KBM-7 (cell line): ENCODE measurements at regions not wholly inside any gene's neighbourhood (a gene's known extent, or its start where the extent isn't known, plus 50 kb on each side); places are given as distances from the start of the nearest gene placed in this dataset.
A peak's percentile ranks its signal among the peaks of the same experiment; 100 is the strongest.
"Not testable (repeated sequence)": the region's sequence is repeated elsewhere in the genome, so short reads cannot be mapped to it uniquely, and the experiment has no call there.

Source experiments
- DNase-seq: peaks from one replicate; pipeline ENCODE4 v3.0.0-alpha.2; 2015
- in situ Hi-C: fragments of 300-500 bp; cut with MboI; formaldehyde crosslinking; loops from 2 replicates; pipeline ENCODE4 v1.14.3; 2020; ENCODE audit warnings: low sequenced_read_pairs, low pct_unique_long_range_greater_than_20kb, mixed read lengths

GRCh38 chr2:189304360-189304759 lies 124.8 kb upstream of the COL5A2 start:
- DNase-seq = no peak
- in situ Hi-C loops = no loop called here

DNA sequence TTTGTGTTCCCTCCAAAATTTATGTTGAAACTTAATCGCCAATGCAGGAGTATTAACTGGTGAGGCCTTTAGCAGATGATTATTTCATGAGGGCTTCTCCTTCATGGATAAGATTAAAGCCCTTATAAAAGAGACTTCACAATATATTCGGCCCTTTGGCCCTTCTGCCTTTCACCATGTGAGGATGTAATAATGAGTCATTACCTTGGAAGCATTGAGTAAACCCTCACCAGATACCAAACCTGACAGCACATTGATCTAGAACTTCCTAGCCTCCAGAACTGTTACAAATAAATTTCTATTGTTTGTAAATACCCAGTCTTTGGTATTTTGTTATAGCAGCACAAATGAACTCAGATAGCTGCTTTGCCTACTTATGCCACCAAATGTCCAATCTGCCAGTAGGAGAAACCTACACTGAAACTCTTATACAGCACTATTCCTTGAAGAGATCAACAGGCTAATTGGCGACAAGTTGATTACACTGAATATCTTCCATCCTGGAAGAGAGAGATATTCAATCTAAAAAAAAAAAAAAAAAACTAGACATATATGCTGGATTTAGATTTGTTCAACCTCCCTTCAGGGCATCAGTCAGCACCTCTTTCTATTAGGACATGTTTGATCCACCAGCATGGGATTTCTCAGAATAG lies 125.9 kb upstream of the COL5A2 start:
- in situ Hi-C loops = no loop called here
- no peak for DNase-seq

DNA sequence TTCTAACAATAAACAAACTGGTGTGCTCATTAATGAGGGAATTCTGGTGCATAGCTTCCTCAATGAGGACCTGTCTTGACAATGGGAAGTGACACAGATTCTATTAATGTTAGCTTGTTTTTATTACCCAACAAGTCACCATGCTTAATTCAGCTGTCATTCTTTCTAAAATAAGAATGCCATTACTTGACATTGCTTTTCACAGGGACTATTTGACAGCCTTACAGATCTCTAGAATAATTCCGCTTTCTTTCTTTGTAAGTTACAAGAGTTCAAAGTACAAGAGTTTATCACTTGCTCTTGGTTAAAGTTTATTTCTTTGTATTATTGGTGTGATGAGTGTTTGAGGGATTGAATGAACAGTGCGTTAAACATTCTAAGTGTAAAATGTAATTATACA lies 127.0 kb upstream of the COL5A2 start:
- DNase-seq = no peak
- in situ Hi-C loops = no loop called here

- DNase-seq = no peak
Observed at GRCh38 chr2:189308056-189308790, 128.7 kb upstream of the COL5A2 start.

GRCh38 chr2:189309331-189309730 lies 129.8 kb upstream of the COL5A2 start:
- in situ Hi-C loops = no loop called here

More at GRCh38 chr2:189308056-189308790, 128.7 kb upstream of the COL5A2 start:
- in situ Hi-C loops = no loop called here

DNA sequence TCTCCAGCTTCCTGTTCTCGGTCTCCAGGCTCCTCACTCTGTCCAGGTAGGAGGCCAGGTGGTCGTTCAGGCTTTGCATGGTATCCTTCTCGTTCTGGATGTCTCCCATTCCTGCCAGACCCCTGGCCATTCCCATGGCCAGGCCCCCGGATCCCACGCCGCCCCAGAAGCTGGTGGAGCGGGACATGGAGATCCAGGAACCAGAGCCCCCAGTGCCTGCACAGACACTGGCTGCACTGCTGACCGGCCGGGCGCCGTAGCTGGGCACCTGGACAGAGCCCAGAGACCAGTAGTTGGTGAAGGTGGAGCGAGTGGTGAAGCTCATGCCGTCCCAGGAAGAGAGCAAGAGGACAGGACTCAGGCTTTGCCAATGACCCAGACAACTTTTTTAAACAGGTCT lies 129.1 kb upstream of the WDR75 start:
- in situ Hi-C loops = no loop called here
- DNase-seq = no peak

More at GRCh38 chr2:189309331-189309730, 129.8 kb upstream of the COL5A2 start:
- no peak for DNase-seq

- in situ Hi-C loops = no loop called here
- no peak for DNase-seq
Observed at GRCh38 chr2:189312643-189313042, 128.6 kb upstream of the WDR75 start.

- in situ Hi-C loops = no loop called here
- DNase-seq = no peak
Observed at GRCh38 chr2:189318761-189319160, 122.5 kb upstream of the WDR75 start.

DNA sequence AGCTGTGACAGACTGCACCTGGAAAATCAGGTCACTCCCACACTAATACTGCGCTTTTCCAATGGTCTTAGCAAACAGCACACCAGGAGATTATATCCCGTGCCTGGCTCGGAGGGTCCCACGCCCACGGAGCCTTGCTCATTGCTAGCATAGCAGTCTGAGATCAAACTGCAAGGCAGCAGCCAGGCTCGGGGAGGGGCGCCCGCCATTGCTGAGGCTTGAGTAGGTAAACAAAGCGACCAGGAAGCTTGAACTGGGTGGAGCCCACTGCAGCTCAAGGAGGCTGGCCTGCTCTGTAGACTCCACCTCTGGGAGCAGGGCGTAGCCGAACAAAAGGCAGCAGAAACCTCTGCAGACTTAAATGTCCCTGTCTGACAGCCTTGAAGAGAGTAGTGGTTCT lies 121.8 kb upstream of the WDR75 start:
- DNase-seq, in situ Hi-C loops: not testable (repeated sequence)

- no peak for DNase-seq
Observed at GRCh38 chr2:189327879-189328847, 113.1 kb upstream of the WDR75 start.

GRCh38 chr2:189328848-189329245 lies 112.4 kb upstream of the WDR75 start:
- DNase-seq = no peak
- in situ Hi-C loops = no loop called here

More at GRCh38 chr2:189327879-189328847, 113.1 kb upstream of the WDR75 start:
- in situ Hi-C loops = no loop called here

DNA sequence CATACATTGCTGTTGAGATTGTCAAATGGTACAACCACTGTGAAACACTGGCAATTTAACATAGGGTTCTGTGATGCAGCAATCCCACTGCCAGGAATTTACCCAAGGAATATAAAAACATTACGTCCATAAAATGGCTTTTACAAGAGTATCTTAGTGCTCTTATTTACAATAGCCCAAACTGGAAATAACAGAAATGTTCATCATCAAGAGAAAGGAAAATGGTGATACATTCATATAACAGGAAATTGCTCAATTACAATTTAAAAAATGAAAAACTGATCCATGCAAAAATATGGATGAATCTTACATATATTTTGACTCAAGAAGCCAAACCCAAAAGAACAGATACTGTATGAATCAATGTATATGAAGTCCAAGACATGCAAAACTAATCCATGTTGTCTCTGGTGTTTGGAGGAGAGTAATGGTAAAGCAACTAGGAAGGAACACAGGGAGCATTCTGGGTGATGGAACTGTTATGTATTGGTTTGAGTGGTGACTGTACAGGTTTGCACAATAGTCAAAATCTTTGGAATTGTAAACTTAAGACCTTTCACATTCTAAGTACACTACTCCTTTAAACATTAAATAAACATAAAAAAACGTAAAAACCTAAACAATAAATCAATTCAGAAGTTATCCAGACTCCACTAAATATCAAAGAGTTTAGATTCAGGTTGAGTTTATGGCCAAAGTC lies 104.8 kb upstream of the WDR75 start:
- DNase-seq = no peak
- in situ Hi-C loops = no loop called here

GRCh38 chr2:189337656-189338055 lies 103.6 kb upstream of the WDR75 start:
- no peak for DNase-seq
- in situ Hi-C loops = no loop called here

- in situ Hi-C loops = no loop called here
- no peak for DNase-seq
Observed at GRCh38 chr2:189338115-189338514, 103.2 kb upstream of the WDR75 start.

DNA sequence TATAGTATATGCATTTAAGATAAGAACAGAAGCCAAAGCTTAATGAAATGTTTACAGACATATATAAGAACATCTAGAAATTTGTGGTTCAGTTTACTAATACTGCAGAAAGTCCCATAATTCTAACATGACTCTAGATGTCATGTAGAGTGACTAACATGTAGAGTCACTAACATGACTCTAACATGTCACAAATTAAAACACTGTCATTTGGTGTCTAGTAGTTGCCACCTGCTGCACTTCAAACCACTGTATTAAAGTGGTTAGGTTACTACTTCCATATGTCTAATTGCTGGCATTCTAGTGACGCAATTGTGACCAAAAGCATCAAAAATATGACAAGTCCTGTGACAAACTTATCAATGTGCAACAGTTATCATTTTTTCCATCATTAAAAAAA lies 100.2 kb upstream of the WDR75 start:
- no peak for DNase-seq
- in situ Hi-C loops = no loop called here

DNA sequence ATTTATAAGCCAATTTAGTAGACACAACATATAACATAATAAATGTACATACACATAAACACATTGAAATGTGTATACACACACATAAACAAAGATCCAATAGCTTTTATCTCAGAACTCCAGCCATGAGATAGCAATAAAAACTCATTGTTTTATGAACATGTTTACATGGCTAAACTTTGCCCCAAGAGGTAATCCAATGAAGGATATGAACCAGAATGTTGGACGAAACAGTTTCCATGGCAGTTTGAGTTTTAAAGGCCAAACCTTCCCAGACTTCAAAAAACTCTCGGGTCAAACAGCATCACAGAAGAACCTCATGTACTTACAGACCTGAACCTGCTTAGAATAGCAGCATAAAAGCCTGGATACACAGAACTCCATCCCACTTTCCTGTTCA lies 97.2 kb upstream of the WDR75 start:
- in situ Hi-C loops = no loop called here
- no peak for DNase-seq

- in situ Hi-C loops = no loop called here
- peak; percentile 8 for DNase-seq
Observed at GRCh38 chr2:189347540-189347939, 93.7 kb upstream of the WDR75 start.

DNA sequence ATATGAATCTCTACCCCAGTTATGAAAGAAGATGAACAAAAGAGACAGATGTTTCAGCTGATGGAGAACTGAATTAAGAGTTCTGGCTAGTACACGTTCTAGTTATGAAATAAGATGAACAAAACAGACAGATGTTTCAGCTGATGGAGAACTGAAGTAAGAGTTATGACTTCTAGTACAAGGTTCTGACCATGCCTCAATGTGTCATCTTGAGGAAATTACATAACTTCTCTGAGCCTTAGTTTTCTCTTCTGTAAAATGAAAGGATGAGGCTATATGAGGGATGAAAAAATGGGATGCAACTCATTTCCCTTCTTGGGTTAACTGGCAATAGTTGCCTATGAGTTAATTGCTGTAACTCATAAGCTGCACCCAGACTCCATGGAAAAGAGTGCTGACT lies 92.9 kb upstream of the WDR75 start:
- in situ Hi-C loops = no loop called here
- no peak for DNase-seq

GRCh38 chr2:189350540-189351209 lies 90.6 kb upstream of the WDR75 start:
- no peak for DNase-seq
- in situ Hi-C loops = no loop called here
